Retinal pigment epithelial cell (primary cell): ENCODE measurements at regions not wholly inside any gene's neighbourhood (a gene's known extent, or its start where the extent isn't known, plus 50 kb on each side); places are given as distances from the start of the nearest gene placed in this dataset.

Source experiments
- DNase-seq: peaks from one replicate; pipeline ENCODE4 v3.0.0-alpha.2; 2010; ENCODE audit warnings: low read depth
- H3K4me3 ChIP-seq: 2 replicates; pipeline ENCODE4 v1.5.1; 2011; ENCODE audit warnings: mild to moderate bottlenecking, low read length, control low read depth, moderate library complexity
- CTCF ChIP-seq: conservative IDR thresholded peaks from 2 replicates; pipeline ENCODE4 v1.5.1; 2011; ENCODE audit warnings: low read depth, low read length, control low read depth, inconsistent platforms

- no peak for TF ChIP-seq CTCF
- no peak for DNase-seq
- no peak overlapping the region for H3K4me3 ChIP-seq
Measured at GRCh38 chr15:53869806-53870073, 108.5 kb upstream of the UNC13C start.

- no peak overlapping the region for H3K4me3 ChIP-seq
- no peak for TF ChIP-seq CTCF
- DNase-seq = no peak
Measured at GRCh38 chr15:53869044-53869805, 109.0 kb upstream of the UNC13C start.

- DNase-seq = no peak
- TF ChIP-seq CTCF = no peak
- no peak overlapping the region for H3K4me3 ChIP-seq
Measured at GRCh38 chr15:53862386-53862785, 102.9 kb upstream of the WDR72 start.

- no peak for DNase-seq
- H3K4me3 ChIP-seq = no peak overlapping the region
- no peak for TF ChIP-seq CTCF
Measured at GRCh38 chr15:53861792-53862191, 102.3 kb upstream of the WDR72 start.

GRCh38 chr15:53851110-53851848 is 91.8 kb upstream of the WDR72 start:
- no peak for DNase-seq
- no peak overlapping the region for H3K4me3 ChIP-seq
- TF ChIP-seq CTCF = no peak

- no peak overlapping the region for H3K4me3 ChIP-seq
- no peak for TF ChIP-seq CTCF
- no peak for DNase-seq
Measured at GRCh38 chr15:53847745-53848144, 88.3 kb upstream of the WDR72 start.

GRCh38 chr15:53844634-53845033 is 85.2 kb upstream of the WDR72 start:
- TF ChIP-seq CTCF = no peak
- no peak overlapping the region for H3K4me3 ChIP-seq
- DNase-seq = no peak
